Activated naive CD4-positive, alpha-beta T cell treated with anti-CD3 and anti-CD28 coated beads, Interleukin-2, amount 50 U/mL, for 24 hours (primary cell): ENCODE measurements at regions not wholly inside any gene's neighbourhood (a gene's known extent, or its start where the extent isn't known, plus 50 kb on each side); places are given as distances from the start of the nearest gene placed in this dataset.

Experiments used
- H3K27ac Mint-ChIP-seq: one replicate; pipeline ENCODE4 v1.8.0; 2021; ENCODE audit warnings: mild to moderate bottlenecking, mixed read lengths
- H3K27me3 Mint-ChIP-seq: one replicate; pipeline ENCODE4 v1.8.0; 2021; ENCODE audit warnings: mixed read lengths
- H3K36me3 Mint-ChIP-seq: one replicate; pipeline ENCODE4 v1.8.0; 2021; ENCODE audit warnings: mixed read lengths
- H3K4me1 Mint-ChIP-seq: one replicate; pipeline ENCODE4 v1.8.0; 2021; ENCODE audit warnings: mixed read lengths
- H3K4me3 Mint-ChIP-seq: one replicate; pipeline ENCODE4 v1.8.0; 2021; ENCODE audit warnings: mild to moderate bottlenecking, mixed read lengths
- H3K9me3 Mint-ChIP-seq: one replicate; pipeline ENCODE4 v1.8.0; 2021; ENCODE audit warnings: mixed read lengths

- Mint-ChIP-seq H3K9me3 (no peaks in the 10 kb centered on the region), H3K4me3 (no peak overlapping the region), H3K27ac (no peak overlapping the region), H3K36me3 (no peaks in the 10 kb centered on the region), H3K27me3 (no peaks in the 10 kb centered on the region), H3K4me1 (no peaks in the 10 kb centered on the region)
These were observed 391.3 kb downstream of the FLRT2 start for GRCh38 chr14:85921241-85921640.

- Mint-ChIP-seq H3K36me3 (no peaks in the 10 kb centered on the region), H3K27me3 (no peaks in the 10 kb centered on the region), H3K4me1 (no peaks in the 10 kb centered on the region), H3K9me3 (no peaks in the 10 kb centered on the region), H3K27ac (no peak overlapping the region), H3K4me3 (no peak overlapping the region)
These were observed 387.8 kb downstream of the FLRT2 start for GRCh38 chr14:85917716-85918115.

- Mint-ChIP-seq H3K36me3 (no peaks in the 10 kb centered on the region), H3K4me1 (no peaks in the 10 kb centered on the region), H3K4me3 (no peak overlapping the region), H3K27ac (no peak overlapping the region), H3K27me3 (no peaks in the 10 kb centered on the region), H3K9me3 (no peaks in the 10 kb centered on the region)
These were observed 385.8 kb downstream of the FLRT2 start for GRCh38 chr14:85915711-85916110.

- Mint-ChIP-seq H3K36me3 (no peaks in the 10 kb centered on the region), H3K9me3 (no peaks in the 10 kb centered on the region), H3K4me1 (no peaks in the 10 kb centered on the region), H3K4me3 (no peak overlapping the region), H3K27me3 (no peaks in the 10 kb centered on the region), H3K27ac (no peak overlapping the region)
These were observed 382.2 kb downstream of the FLRT2 start for GRCh38 chr14:85912141-85912540.

GRCh38 chr14:85911044-85911443 is 381.1 kb downstream of the FLRT2 start:
- Mint-ChIP-seq H3K9me3 (no peaks in the 10 kb centered on the region), H3K36me3 (no peaks in the 10 kb centered on the region), H3K27me3 (peaks cover 4% of the 10 kb centered on the region), H3K4me3 (no peak overlapping the region), H3K27ac (no peak overlapping the region), H3K4me1 (no peaks in the 10 kb centered on the region)

GRCh38 chr14:85909581-85909980 is 379.6 kb downstream of the FLRT2 start:
- Mint-ChIP-seq H3K9me3 (no peaks in the 10 kb centered on the region), H3K27me3 (peaks cover 4% of the 10 kb centered on the region), H3K27ac (no peak overlapping the region), H3K36me3 (no peaks in the 10 kb centered on the region), H3K4me1 (no peaks in the 10 kb centered on the region), H3K4me3 (no peak overlapping the region)

GRCh38 chr14:85907536-85907935 is 377.6 kb downstream of the FLRT2 start:
- no peak overlapping the region for H3K4me3 Mint-ChIP-seq

GRCh38 chr14:85897808-85898207 is 367.9 kb downstream of the FLRT2 start:
- Mint-ChIP-seq H3K27me3 (peaks cover 5% of the 10 kb centered on the region), H3K4me3 (no peak overlapping the region), H3K36me3 (no peaks in the 10 kb centered on the region), H3K9me3 (no peaks in the 10 kb centered on the region), H3K4me1 (no peaks in the 10 kb centered on the region), H3K27ac (no peak overlapping the region)

More at GRCh38 chr14:85907536-85907935, 377.6 kb downstream of the FLRT2 start:
- peaks cover 4% of the 10 kb centered on the region for H3K27me3 Mint-ChIP-seq
- H3K36me3 Mint-ChIP-seq = no peaks in the 10 kb centered on the region
- no peak overlapping the region for H3K27ac Mint-ChIP-seq
- H3K9me3 Mint-ChIP-seq = no peaks in the 10 kb centered on the region
- H3K4me1 Mint-ChIP-seq = no peaks in the 10 kb centered on the region

GRCh38 chr14:85895603-85896002 is 365.7 kb downstream of the FLRT2 start:
- Mint-ChIP-seq H3K4me3 (no peak overlapping the region), H3K9me3 (no peaks in the 10 kb centered on the region), H3K27me3 (peaks cover 1% of the 10 kb centered on the region), H3K4me1 (no peaks in the 10 kb centered on the region), H3K27ac (no peak overlapping the region), H3K36me3 (no peaks in the 10 kb centered on the region)

- no peaks in the 10 kb centered on the region for H3K36me3 Mint-ChIP-seq
- no peaks in the 10 kb centered on the region for H3K9me3 Mint-ChIP-seq
- H3K27me3 Mint-ChIP-seq = no peaks in the 10 kb centered on the region
- no peaks in the 10 kb centered on the region for H3K4me1 Mint-ChIP-seq
- no peak overlapping the region for H3K27ac Mint-ChIP-seq
- no peak overlapping the region for H3K4me3 Mint-ChIP-seq
These were observed 362.3 kb downstream of the FLRT2 start for GRCh38 chr14:85892251-85892650.

- Mint-ChIP-seq H3K27ac (no peak overlapping the region), H3K9me3 (no peaks in the 10 kb centered on the region)
These were observed 354.0 kb downstream of the FLRT2 start for GRCh38 chr14:85883966-85884365.

GRCh38 chr14:85883101-85883500 is 353.2 kb downstream of the FLRT2 start:
- no peak overlapping the region for H3K27ac Mint-ChIP-seq
- no peak overlapping the region for H3K4me3 Mint-ChIP-seq
- no peaks in the 10 kb centered on the region for H3K9me3 Mint-ChIP-seq
- no peaks in the 10 kb centered on the region for H3K4me1 Mint-ChIP-seq
- no peaks in the 10 kb centered on the region for H3K27me3 Mint-ChIP-seq
- no peaks in the 10 kb centered on the region for H3K36me3 Mint-ChIP-seq

More at GRCh38 chr14:85883966-85884365, 354.0 kb downstream of the FLRT2 start:
- Mint-ChIP-seq H3K36me3 (no peaks in the 10 kb centered on the region), H3K4me1 (no peaks in the 10 kb centered on the region), H3K4me3 (no peak overlapping the region), H3K27me3 (no peaks in the 10 kb centered on the region)

GRCh38 chr14:85881935-85882334 is 352.0 kb downstream of the FLRT2 start:
- Mint-ChIP-seq H3K27ac (no peak overlapping the region), H3K36me3 (no peaks in the 10 kb centered on the region), H3K9me3 (no peaks in the 10 kb centered on the region), H3K27me3 (no peaks in the 10 kb centered on the region), H3K4me1 (no peaks in the 10 kb centered on the region), H3K4me3 (no peak overlapping the region)

- H3K27ac Mint-ChIP-seq = no peak overlapping the region
- no peaks in the 10 kb centered on the region for H3K4me1 Mint-ChIP-seq
- H3K9me3 Mint-ChIP-seq = no peaks in the 10 kb centered on the region
- peaks cover 5% of the 10 kb centered on the region for H3K27me3 Mint-ChIP-seq
- no peaks in the 10 kb centered on the region for H3K36me3 Mint-ChIP-seq
- H3K4me3 Mint-ChIP-seq = no peak overlapping the region
These were observed 348.9 kb downstream of the FLRT2 start for GRCh38 chr14:85878874-85879273.

- H3K27me3 Mint-ChIP-seq = peaks cover 5% of the 10 kb centered on the region
- H3K36me3 Mint-ChIP-seq = no peaks in the 10 kb centered on the region
- no peaks in the 10 kb centered on the region for H3K4me1 Mint-ChIP-seq
- H3K27ac Mint-ChIP-seq = no peak overlapping the region
- no peak overlapping the region for H3K4me3 Mint-ChIP-seq
- no peaks in the 10 kb centered on the region for H3K9me3 Mint-ChIP-seq
These were observed 343.1 kb downstream of the FLRT2 start for GRCh38 chr14:85873006-85873405.

GRCh38 chr14:85867450-85867849 is 337.5 kb downstream of the FLRT2 start:
- H3K9me3 Mint-ChIP-seq = no peaks in the 10 kb centered on the region
- peaks cover 2% of the 10 kb centered on the region for H3K27me3 Mint-ChIP-seq
- H3K4me1 Mint-ChIP-seq = no peaks in the 10 kb centered on the region
- H3K4me3 Mint-ChIP-seq = no peak overlapping the region
- H3K36me3 Mint-ChIP-seq = no peaks in the 10 kb centered on the region
- H3K27ac Mint-ChIP-seq = no peak overlapping the region

GRCh38 chr14:85865701-85866100 is 335.8 kb downstream of the FLRT2 start:
- Mint-ChIP-seq H3K27me3 (peaks cover 4% of the 10 kb centered on the region), H3K36me3 (no peaks in the 10 kb centered on the region), H3K9me3 (no peaks in the 10 kb centered on the region), H3K4me3 (no peak overlapping the region), H3K4me1 (no peaks in the 10 kb centered on the region), H3K27ac (no peak overlapping the region)
